Thymus (tissue), 11 donors: ENCODE measurements at regions not wholly inside any gene's neighbourhood (a gene's known extent, or its start where the extent isn't known, plus 50 kb on each side); places are given as distances from the start of the nearest gene placed in this dataset.

ENCODE experiments used
- DNase-seq, 9 donors: peaks; one replicate each; pipeline ENCODE4 v3.0.0-alpha.2; 2013; ENCODE audit warnings: low spot score in 9 of 9, low read depth in 6 of 9, missing footprints in 1 of 9
- H3K27ac ChIP-seq, 2 donors: one replicate each; pipeline ENCODE4 v1.5.1; 2013; ENCODE audit warnings: control low read depth in 1 of 2, low read depth in 1 of 2, low read length in 1 of 2, mild to moderate bottlenecking in 1 of 2, moderate library complexity in 1 of 2
- H3K27me3 ChIP-seq, 2 donors: one replicate each; pipeline ENCODE4 v1.5.1; 2013; ENCODE audit warnings: low read length in 1 of 2; ENCODE audit not compliant: control insufficient read depth in 2 of 2, insufficient read depth in 1 of 2
- H3K36me3 ChIP-seq, 2 donors: one replicate each; pipeline ENCODE4 v1.5.1; 2013; ENCODE audit warnings: low read length in 1 of 2, mild to moderate bottlenecking in 1 of 2, moderate library complexity in 1 of 2; ENCODE audit not compliant: control insufficient read depth in 2 of 2, insufficient read depth in 2 of 2
- H3K4me1 ChIP-seq, 2 donors: one replicate each; pipeline ENCODE4 v1.5.1; 2013; ENCODE audit warnings: low read length in 2 of 2; ENCODE audit not compliant: control insufficient read depth in 2 of 2, insufficient read depth in 2 of 2
- H3K4me3 ChIP-seq, 2 donors: one replicate each; pipeline ENCODE4 v1.5.1; 2013; ENCODE audit warnings: low read length in 2 of 2, control low read depth in 1 of 2, mild to moderate bottlenecking in 1 of 2
- H3K9me3 ChIP-seq, 2 donors: one replicate each; pipeline ENCODE4 v1.5.1; 2013; ENCODE audit warnings: low read length in 1 of 2, mild to moderate bottlenecking in 1 of 2; ENCODE audit not compliant: control insufficient read depth in 2 of 2, insufficient read depth in 1 of 2
- WGBS: extraction: QIAGEN DNeasy Blood & Tissue Kit; methylation state at CpG from one replicate; pipeline ENCODE4 v1.1.7; 2013; 5-methylcytosine and 5-hydroxymethylcytosine counted together
- donor health status: healthy.

DNA sequence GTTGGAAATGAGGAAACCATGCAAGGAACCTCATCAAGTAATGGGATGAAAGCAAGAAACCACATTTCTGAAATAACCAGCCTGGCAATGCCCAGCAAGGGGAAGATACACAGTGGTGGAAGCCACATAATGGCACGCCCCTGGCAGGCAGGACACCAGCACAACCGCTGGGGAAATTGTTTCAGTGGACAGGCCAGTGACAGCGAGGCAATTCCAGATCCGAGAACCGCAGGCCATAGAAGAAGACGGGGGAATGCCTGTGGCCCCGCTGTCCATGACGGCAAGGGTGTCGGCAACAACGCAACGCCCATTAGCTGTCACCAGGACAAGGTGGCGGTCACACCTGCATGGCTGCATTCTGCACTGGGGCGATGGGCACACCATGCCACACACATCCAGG, 1389.6 kb downstream of the BRD1 start:
- Histone ChIP-seq H3K4me3 (no peak overlapping the region), H3K27ac (no peak overlapping the region), H3K4me1 (no peaks in the 10 kb centered on the region), H3K36me3 (no peaks in the 10 kb centered on the region), H3K27me3 (no peaks in the 10 kb centered on the region), H3K9me3 (no peaks in the 10 kb centered on the region)
- WGBS, result 87% methylated on average over 13 of the region's 13 CpGs
- DNase-seq, result no peak

DNA sequence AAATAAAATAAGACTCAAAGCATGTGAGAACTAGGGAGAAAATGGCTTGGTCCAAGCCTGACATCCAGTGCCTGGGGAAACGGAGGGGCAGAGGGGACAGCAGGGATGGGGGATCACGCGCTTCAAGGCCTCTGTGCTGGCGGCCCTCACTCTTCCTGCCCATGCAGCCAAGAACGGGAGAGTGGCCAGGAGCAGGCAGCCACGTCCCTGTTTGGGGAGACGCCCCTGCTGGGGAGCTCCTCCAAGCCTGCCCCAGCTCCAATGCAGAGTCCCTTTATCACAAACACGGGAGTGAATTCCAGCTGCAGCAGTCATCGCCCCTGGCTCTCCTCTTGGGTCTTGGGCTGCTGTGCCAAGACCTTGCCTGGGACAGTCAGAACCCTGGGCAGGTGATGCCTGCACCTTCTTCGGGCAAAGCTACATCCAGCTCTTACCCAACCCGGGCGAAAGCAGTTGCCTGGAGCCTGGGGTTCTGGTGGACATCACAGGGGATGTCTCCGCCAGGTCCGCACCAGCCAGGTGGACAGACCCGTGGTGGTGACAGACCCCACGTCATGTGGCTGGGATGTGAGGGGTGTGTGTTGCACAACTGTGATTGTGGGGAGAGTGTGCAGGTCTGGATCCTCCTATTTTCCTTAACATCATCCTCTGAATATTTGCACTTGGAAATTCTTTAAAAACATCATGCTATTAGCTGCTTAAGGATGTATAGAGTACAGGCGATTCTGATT, 1391.3 kb downstream of the BRD1 start:
- Histone ChIP-seq H3K4me3 (no peak overlapping the region), H3K27ac (no peak overlapping the region), H3K9me3 (no peaks in the 10 kb centered on the region), H3K36me3 (no peaks in the 10 kb centered on the region), H3K27me3 (no peaks in the 10 kb centered on the region), H3K4me1 (no peaks in the 10 kb centered on the region)
- no peak for DNase-seq
- 82% methylated on average over 17 of the region's 17 CpGs for WGBS

DNA sequence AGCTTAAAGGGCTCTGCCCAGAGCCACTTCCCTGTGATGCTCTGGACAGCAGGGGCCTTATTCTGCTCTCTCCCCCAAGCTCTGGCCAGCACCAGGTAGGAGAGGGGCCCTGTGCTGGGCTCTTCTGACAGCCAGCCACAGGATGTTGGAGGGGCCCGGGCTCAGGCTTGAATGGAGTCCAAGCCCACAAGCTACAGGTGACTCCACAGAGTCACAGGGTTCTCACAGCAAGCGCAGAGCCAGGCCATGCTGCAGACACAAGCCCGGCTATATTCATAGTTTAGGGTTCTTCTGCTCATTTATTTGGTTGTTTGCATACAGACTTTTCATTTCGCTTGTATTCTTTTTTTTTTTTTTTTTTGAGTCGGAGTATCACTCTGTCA, 1392.8 kb downstream of the BRD1 start:
- Histone ChIP-seq H3K9me3 (no peaks in the 10 kb centered on the region), H3K4me3 (no peak overlapping the region), H3K4me1 (no peaks in the 10 kb centered on the region), H3K27ac (no peak overlapping the region), H3K36me3 (no peaks in the 10 kb centered on the region), H3K27me3 (no peaks in the 10 kb centered on the region)
- DNase-seq, result no peak
- WGBS, result 89% methylated on average over 5 of the region's 5 CpGs

DNA sequence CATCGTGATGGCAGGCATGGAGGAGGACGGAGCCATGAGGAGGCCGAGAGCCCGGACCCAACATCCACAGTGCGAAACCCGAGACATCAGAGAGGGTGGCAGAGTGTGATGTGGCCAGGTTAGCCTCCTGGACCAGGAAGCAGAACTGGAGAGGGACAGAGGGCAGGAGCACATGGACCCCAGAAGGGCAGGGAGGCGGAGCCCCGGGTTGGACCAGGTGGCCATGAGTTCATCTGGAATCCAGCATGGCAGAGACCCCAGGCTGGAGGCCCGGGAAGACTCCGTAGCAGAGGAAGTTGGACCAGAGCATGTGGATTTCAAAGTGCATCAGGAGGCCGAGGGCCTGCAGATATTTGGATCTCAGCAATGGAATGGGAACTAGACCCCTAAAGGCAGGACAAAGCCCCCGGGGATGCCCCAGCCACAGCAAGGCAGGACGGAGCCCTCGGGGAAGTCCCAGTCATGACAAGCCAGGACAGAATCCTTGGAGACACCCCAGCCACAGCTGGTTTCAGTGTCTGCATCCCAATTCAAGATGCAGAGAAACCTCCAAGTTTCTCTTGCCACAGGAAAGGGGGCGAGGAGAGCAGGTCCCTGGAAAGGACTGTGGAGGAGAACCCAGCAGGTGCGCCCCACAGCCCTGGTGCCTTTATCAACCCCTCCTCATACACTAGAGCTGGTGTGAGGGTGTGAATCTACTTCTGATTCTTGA, 1393.4 kb downstream of the BRD1 start:
- Histone ChIP-seq H3K9me3 (no peaks in the 10 kb centered on the region), H3K4me3 (no peak overlapping the region), H3K27ac (no peak overlapping the region), H3K4me1 (no peaks in the 10 kb centered on the region), H3K36me3 (no peaks in the 10 kb centered on the region), H3K27me3 (peaks cover 0 to 2% of the 10 kb centered on the region in 2 donors)
- 94% methylated on average over 16 of the region's 16 CpGs for WGBS
- no peak for DNase-seq

DNA sequence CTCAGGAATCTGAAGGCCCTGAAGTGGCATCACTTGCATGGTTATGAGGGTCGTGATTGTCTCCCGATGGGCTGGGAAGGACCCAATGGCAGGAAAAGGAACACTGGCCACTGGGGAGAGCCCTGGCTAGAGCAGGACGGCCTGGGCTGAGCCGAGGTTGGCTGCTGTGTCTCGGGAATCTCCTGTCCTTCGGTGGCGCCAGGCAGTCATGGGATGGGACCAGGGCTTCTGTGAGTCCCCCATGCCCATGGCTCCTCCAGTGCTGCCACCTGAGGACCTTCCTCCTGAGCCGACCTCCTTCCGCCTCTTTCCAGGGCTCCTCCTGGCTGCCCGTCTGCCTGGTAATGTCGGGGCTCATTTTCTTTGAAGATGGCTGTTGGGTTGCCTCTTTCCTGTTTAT, 1394.0 kb downstream of the BRD1 start:
- DNase-seq, result no peak
- no peak overlapping the region for H3K4me3 ChIP-seq
- WGBS, result 93% methylated on average over 11 of the region's 11 CpGs

DNA sequence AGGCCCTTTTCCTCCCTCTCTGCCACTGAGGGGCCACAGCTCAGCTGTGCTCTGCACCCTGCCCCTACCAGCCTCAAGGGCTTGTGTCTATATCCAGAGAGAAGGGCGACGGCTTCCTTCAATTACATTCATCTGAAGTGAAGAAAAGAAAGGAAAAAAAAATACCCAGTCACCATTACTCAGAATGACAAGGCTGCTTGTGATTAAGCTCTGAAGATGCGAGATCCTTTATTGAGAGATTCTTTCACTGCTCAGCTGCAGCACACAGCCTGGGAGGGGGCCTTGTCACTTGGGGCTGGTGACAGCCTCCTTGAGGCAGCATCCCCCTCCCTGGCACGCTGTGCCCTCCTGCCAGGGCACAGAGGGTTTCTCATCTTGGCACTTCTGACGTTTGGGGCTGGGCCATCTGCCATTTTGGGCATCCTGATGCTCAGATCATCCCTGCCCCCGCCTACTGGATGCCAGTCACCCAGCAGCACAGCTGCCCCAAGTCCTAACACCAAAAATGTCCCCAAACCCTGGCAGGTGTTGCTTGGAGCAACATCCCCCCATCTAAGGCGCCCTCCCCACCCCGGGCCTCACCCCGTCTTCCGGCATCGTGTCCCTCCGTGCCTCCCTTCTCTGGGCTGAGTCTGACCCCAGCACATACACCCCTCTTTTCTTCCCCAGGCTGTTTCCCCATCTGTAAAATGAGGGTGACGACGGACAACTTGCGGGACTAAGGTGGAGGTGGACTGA, 1394.7 kb downstream of the BRD1 start:
- Histone ChIP-seq H3K27me3 (peaks cover 0 to 2% of the 10 kb centered on the region in 2 donors), H3K4me1 (no peaks in the 10 kb centered on the region), H3K27ac (no peak overlapping the region), H3K4me3 (no peak overlapping the region), H3K36me3 (no peaks in the 10 kb centered on the region), H3K9me3 (no peaks in the 10 kb centered on the region)
- DNase-seq, result no peak
- 92% methylated on average over 15 of the region's 15 CpGs for WGBS

More for the DNA sequence above, 1394.0 kb downstream of the BRD1 start:
- H3K9me3 ChIP-seq, result no peaks in the 10 kb centered on the region
- H3K36me3 ChIP-seq, result no peaks in the 10 kb centered on the region
- H3K27me3 ChIP-seq, result peaks cover 0 to 2% of the 10 kb centered on the region in 2 donors
- H3K4me1 ChIP-seq, result no peaks in the 10 kb centered on the region
- no peak overlapping the region for H3K27ac ChIP-seq

DNA sequence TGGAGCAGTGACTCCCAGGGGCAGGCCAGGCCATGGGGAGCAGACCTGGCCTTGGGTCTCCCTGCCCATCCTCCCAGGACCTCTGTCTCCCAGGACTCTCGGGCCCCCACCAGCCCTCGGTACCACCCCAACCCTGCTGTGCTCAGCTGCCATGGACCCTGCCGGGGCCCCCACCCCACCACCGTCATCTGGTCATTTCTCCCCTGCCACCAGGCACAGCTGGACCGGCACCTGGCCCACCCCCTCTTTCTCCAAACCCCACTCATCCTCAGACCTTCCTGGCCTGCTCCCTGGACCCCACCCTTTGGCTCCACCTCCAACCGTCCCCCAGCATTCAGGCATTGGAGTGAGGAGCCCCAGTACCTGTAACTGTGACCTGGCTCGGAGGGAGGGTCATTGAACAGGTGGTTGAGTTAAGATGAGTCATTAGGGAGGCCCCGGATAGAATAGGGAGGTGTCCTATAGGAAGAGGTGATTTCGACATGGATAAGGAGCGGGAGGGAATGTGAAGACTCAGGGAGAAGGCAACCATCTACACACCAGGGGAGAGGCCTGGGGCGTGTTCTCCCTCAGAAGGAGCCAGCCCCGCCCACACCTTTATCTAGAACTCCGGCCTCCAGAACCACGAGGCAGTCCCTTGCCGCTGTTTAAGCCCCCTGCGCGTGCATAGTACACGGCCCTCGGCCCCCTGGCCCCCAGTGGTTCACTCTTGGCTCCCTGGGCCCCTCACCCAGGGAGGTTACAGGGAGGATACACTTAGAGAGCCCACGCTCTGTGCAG, 1395.9 kb downstream of the BRD1 start:
- H3K27me3 ChIP-seq, result peaks cover 0 to 2% of the 10 kb centered on the region in 2 donors

DNA sequence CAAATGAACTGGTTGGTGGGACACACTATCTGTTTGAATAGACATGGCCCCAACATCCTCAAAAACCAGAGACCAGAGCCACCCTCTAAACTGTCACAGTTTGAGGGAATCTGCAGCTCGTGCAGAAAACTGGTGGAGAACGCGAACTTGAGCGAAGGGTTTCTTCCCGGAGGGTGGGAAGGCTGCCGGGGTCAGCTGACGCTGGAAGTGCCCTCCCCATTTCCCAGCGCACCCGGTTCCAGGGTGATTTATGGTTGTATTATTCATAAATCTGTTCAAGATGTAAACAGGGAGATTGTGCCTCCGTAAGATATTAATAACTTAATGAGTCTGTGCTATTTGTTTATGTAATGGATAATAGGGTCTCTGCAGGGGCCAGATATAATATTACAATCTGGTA, 1396.7 kb downstream of the BRD1 start:
- H3K27ac ChIP-seq, result no peak overlapping the region
- H3K9me3 ChIP-seq, result no peaks in the 10 kb centered on the region
- peaks cover 0 to 2% of the 10 kb centered on the region in 2 donors for H3K27me3 ChIP-seq
- DNase-seq, result no peak
- H3K4me1 ChIP-seq, result no peaks in the 10 kb centered on the region
- WGBS, result 84% methylated on average over 10 of the region's 10 CpGs
- no peaks in the 10 kb centered on the region for H3K36me3 ChIP-seq
- no peak overlapping the region for H3K4me3 ChIP-seq

More for the DNA sequence above, 1395.9 kb downstream of the BRD1 start:
- Histone ChIP-seq H3K4me1 (no peaks in the 10 kb centered on the region), H3K4me3 (no peak overlapping the region), H3K27ac (no peak overlapping the region), H3K36me3 (no peaks in the 10 kb centered on the region), H3K9me3 (no peaks in the 10 kb centered on the region)
- 89% methylated on average over 20 of the region's 20 CpGs for WGBS
- DNase-seq, result no peak
